NCI-H187 (cell line): ENCODE measurements at regions not wholly inside any gene's neighbourhood (a gene's known extent, or its start where the extent isn't known, plus 50 kb on each side); places are given as distances from the start of the nearest gene placed in this dataset.
"Not testable (repeated sequence)": the region's sequence is repeated elsewhere in the genome, so short reads cannot be mapped to it uniquely, and the experiment has no call there.

Source experiments
- DNase-seq, 2 experiments: peaks; one replicate each; lab custom pipeline; 2025; lab: John Stamatoyannopoulos, UW

GRCh38 chr12:74595696-74596095, 58.1 kb downstream of the ATXN7L3B start:
- DNase-seq: no peak

GRCh38 chr12:74598819-74599218, 61.2 kb downstream of the ATXN7L3B start:
- DNase-seq: no peak

DNA sequence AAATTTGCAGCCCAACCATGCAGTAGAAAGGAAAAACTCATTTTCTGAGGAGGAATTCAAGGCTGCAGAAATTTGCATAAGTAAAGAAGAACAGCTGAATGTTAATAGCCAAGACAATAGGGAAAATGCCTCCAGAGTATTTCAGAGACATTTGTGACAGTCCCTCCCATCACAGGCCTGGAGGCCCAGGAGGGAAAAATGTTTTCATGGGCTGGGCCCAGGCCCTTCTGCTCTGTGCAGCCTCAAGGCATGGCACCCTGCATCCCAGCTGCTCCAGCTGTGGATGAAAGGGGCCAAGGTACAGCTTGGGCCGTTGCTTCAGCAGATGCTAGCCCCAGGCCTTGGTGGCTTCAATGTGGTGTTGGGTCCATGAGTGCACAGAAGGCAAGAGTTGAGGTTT, 62.3 kb downstream of the ATXN7L3B start:
- no peak for DNase-seq

- not testable (repeated sequence) for DNase-seq
Observed at GRCh38 chr12:74600817-74601216, 63.2 kb downstream of the ATXN7L3B start.

GRCh38 chr12:74602881-74603672, 65.4 kb downstream of the ATXN7L3B start:
- no peak for DNase-seq

DNA sequence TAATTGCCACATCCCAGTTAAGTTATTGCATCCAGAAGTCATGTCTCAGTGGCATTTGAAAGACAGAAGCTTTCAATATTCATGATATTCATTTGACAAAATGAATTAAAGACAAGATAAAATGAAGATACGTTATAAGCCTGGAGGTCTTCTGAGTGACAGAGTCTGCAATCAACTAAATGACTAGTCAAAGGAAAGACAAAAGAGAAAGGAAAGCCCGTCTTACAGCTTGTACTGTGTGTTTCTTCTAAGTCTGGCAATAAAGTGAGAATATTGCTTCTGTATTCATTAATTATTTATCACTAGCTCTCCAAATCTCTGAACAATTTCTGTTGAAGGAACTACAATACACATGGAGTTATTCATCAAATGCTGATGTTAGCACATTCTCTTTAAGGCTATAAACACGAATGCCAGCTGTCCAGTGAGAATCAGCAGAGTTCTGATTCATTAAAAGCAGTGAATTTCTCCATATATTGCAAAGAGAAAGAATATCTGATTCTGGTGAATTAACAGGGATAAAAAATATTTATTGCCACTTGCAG, 70.7 kb downstream of the ATXN7L3B start:
- DNase-seq: no peak

DNA sequence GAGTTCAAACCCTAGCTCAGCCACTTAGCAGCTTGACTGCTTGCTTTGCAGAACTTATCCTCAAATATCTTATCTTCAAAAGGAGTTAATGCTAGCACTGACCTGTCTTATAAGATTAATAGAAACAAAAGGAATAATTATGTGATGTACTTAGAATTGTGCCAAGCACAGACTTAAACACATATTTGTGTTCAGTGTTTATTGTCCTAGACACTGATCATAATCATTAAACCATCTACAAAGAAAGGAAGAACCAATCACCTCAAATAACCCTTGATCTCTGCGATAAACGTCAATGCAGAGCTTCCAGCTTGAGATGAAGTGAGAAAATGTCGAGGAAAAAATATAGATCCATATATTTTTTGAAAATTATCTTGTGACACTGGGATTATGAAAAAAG, 73.1 kb downstream of the ATXN7L3B start:
- DNase-seq: no peak

GRCh38 chr12:74614426-74614825, 76.8 kb downstream of the ATXN7L3B start:
- DNase-seq: no peak

DNA sequence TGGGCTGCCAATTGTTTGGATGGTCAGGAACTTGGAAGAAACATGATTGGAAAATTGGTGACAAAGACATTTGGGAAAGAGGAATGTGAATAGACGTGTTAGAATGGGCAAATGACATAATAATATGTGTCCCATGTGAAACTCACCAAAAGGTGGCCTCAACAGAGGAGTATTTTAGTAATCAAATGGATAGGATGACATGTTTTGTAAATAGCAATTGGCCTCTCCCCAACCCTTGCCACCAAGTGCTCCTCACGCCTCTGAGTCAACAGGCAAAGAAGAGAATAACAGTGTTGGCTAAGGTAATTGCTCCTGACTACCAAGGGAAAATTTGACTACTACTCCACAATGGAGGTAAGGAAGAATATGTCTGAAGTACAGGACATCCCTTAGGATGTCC, 81.4 kb downstream of the ATXN7L3B start:
- no peak for DNase-seq

GRCh38 chr12:74619884-74620283, 82.2 kb downstream of the ATXN7L3B start:
- DNase-seq: no peak

DNA sequence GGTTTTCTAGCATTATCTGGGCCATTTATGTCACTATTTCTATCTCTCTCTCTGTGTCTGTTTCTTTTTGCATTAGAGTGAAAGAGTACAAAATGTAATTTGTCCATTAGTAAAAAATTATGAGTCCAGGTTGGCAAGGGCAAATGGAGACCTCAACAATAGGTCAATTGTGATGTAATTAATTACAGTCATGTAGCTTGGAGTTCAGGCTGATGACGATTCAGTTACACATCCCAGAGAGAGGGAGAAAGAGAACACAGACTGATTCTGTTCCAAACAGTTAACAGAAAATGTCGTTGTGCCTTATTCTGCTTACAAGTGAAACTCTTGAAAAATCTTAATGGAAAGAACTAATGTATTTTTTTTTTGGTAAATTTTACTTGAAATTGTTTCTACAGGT, 83.3 kb downstream of the ATXN7L3B start:
- DNase-seq: no peak

DNA sequence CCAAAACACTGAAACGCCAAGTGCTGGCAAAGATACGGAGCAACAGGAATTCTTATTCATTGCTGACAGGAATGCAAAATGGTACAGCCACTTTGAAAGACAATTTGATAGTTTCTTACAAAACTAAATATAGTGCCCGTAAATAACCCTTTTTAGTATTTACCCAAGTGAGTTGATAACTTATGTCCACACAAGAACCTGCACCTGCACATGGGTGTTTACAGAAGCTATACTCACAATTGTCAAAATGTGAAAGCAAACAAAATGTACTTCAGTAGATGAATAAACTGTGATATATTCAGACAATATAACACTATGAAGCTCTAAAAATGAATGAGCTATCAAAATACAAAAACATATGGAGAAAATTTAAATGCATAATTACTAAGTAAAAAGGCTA, 86.6 kb downstream of the ATXN7L3B start:
- DNase-seq: peak in 1 of 2 experiments; percentile 7

GRCh38 chr12:74626397-74626796, 88.8 kb downstream of the ATXN7L3B start:
- DNase-seq: no peak

GRCh38 chr12:74641262-74641661, 103.6 kb downstream of the ATXN7L3B start:
- DNase-seq: no peak

GRCh38 chr12:74641694-74642093, 104.1 kb downstream of the ATXN7L3B start:
- DNase-seq: no peak

GRCh38 chr12:74644681-74645080, 107.0 kb downstream of the ATXN7L3B start:
- DNase-seq: no peak

DNA sequence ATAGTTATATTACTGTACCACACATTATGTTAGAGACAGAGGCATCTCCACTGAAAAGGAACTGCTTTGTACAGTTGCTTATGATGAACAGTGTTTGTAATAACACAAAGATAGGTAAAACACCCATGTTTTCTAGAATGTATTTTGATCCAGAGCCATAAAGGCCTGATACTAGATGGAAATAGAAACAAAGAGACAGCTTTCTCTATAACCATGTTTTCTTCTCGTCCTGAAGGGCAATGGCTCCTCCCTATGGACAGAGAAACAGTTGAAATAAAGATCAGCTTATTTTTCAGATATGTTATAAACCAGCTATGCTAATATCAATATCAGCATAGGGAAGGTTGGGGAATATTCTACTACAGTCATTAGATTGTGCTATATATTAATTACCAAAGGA, 109.2 kb downstream of the ATXN7L3B start:
- DNase-seq: no peak

DNA sequence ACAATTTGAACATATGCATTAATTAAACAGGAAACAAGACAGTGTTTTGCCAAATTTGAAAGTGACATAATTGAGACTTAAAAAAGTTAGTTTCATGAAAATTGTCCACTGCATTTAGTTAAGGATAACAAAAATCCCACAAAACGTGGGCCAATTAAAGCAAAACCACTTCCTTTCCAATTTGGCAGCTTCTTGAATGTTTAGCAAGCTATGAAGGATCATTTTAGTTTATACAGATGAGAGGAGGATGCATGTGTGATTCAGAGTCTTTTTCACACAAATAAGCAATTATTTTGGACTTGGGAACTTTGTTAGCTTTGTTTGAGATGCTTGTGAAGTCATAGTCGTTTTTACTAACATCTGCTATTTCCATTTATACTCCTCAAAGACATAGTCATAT, 109.6 kb downstream of the ATXN7L3B start:
- DNase-seq: no peak

GRCh38 chr12:74656251-74656650, 118.6 kb downstream of the ATXN7L3B start:
- DNase-seq: no peak

DNA sequence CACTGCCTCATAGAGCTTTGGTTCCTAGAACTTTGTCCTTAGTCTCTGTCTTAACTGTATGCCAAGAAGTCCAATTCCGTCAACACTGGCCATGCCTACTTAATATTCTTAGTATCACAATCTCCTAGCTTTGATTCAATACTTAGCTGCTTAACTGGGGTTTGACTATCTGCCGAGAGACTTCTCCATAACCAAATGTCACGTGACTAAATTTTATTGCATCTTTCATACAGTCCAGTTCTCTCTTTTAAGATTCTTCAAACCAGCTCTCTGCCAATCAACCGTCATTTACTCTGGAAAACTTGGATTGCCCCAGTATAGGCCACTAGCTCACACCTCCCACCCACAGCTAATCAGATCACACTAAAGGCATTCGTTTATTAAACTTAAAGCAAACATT, 122.8 kb downstream of the ATXN7L3B start:
- DNase-seq: no peak

DNA sequence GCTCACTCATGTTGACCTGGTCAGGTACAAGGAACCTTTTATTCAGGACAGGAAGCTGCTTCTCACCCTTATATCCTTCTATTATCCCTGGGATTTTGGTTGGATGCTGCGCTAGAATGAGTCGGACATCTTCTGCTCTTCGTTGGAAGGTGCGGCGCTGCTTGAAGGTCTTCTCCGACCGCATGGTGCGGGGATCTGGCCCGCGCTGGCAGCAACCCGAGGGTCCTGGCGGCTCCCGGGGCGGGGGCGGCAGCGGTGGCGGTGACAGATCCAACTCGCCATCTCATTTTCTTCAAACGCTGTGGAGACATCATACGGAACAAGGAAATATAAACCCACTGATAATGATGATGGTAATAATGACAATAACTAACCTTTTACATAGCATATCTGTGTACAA, 126.3 kb downstream of the ATXN7L3B start:
- no peak for DNase-seq

- DNase-seq: no peak
Observed at GRCh38 chr12:74665690-74666089, 128.1 kb downstream of the ATXN7L3B start.

DNA sequence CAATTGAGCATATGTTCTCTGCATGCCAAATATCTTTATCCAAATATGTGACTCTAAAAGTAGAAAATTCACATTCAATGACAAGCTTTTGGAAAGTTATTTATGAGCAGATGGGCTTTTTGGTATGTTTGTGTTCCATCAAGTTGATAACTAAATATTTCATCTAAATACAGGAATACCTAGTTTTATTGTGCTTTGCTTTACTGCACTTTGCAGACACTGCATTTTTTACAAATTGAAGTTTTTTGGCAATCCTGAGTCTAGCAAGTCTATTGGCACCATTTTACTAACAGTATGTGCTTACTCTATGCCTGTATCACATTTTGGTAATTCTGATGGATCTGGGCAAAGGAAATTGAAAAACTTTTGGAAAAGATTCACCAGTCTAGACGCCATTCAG, 133.8 kb downstream of the ATXN7L3B start:
- DNase-seq: no peak

DNA sequence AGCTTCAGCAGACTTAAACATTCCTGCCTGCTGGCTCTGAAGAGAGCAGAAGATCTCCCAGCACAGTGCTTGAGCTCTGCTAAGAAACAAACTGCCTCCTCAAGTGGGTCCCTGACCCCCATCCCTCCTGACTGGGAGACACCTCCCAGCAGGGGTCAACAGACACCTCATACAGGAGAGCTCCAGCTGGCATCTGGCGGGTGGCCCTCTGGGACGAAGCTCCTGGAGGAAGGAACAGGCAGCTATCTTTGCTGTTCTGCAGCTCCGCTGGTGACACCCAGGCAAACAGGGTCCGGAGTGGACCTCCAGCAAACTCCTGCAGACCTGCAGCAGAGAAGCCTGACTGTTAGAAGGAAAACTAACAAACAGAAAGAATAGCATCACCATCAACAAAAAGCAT, 139.3 kb downstream of the ATXN7L3B start:
- not testable (repeated sequence) for DNase-seq
